ENCODE measurements at regions not wholly inside any gene's neighbourhood (a gene's known extent, or its start where the extent isn't known, plus 50 kb on each side); places are given as distances from the start of the nearest gene placed in this dataset.

DNA sequence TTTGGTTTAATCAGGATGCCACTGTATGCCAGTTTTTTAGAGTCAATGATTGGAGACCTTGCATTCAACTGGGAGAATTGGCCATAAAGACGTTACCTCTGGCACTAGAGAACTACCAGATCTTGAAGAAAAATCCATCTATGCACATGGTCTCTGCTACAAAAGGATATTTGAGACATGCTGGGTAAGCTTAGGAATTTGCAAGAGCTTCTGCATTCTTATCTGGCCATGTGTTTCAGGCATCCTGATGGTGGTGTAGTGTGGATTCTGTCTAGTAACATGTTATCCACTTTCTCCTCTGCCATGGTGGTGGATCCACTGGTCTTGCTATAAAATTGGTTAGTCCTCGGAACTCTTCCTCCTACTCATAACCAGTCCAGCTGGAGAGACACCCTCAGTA is 185.3 kb upstream of the WDFY3 start:
- WGBS (ENCODE audit: missing lambda C conversion rate), result 56% methylated on average over 2 of the region's 2 CpGs
- DNase-seq (ENCODE audit: low read depth in 1 of 2, low spot score in 1 of 2), result no peak
- ATAC-seq, result no peak
- TF ChIP-seq FOXS1 (CRISPR knock-in tag; IDR thresholded peaks at IDR 0.05) (no peak), HDAC2 (IDR thresholded peaks at IDR 0.05) (no peak), CBX2 (IDR thresholded peaks at IDR 0.05; ENCODE audit: borderline replicate concordance, low read depth) (no peak), POLR2A (IDR thresholded peaks at IDR 0.05; ENCODE audit: low read length) (no peak), ZSCAN20 (CRISPR knock-in tag; IDR thresholded peaks at IDR 0.05) (no peak), ZFP36 (IDR thresholded peaks at IDR 0.05; ENCODE audit: borderline replicate concordance, partially characterized antibody) (no peak), FOSB (CRISPR knock-in tag; IDR thresholded peaks at IDR 0.05) (no peak), NPAS2 (CRISPR knock-in tag; IDR thresholded peaks at IDR 0.05; ENCODE audit: borderline replicate concordance) (no peak), FOSL2 (IDR thresholded peaks at IDR 0.05) (no peak), FOSL2 (CRISPR knock-in tag; IDR thresholded peaks at IDR 0.05) (no peak), NFE2L2 (conservative IDR thresholded peaks at IDR 0.05; ENCODE audit: low read length) (no peak), TP53 (CRISPR knock-in tag; IDR thresholded peaks at IDR 0.05) (no peak), HOXB13 (CRISPR knock-in tag; IDR thresholded peaks at IDR 0.05; ENCODE audit: low read depth) (no peak), CHD2 (IDR thresholded peaks at IDR 0.05; ENCODE audit: low read length, partially characterized antibody) (no peak), ESRRA (IDR thresholded peaks at IDR 0.05; ENCODE audit: borderline replicate concordance, low read length) (no peak)
- TF ChIP-seq, protein P1, sequence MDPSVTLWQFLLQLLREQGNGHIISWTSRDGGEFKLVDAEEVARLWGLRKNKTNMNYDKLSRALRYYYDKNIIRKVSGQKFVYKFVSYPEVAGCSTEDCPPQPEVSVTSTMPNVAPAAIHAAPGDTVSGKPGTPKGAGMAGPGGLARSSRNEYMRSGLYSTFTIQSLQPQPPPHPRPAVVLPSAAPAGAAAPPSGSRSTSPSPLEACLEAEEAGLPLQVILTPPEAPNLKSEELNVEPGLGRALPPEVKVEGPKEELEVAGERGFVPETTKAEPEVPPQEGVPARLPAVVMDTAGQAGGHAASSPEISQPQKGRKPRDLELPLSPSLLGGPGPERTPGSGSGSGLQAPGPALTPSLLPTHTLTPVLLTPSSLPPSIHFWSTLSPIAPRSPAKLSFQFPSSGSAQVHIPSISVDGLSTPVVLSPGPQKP (IDR thresholded peaks at IDR 0.05; ENCODE audit: low read depth, low read length), result no peak
- POLR2A ChIA-PET, result no interaction called here
- CTCF ChIA-PET, result no interaction called here
- no peaks in the 10 kb centered on the region for H3K9me3 ChIP-seq
- no peak overlapping the region for H3K4me3 ChIP-seq
- H3K4me1 ChIP-seq, result no peaks in the 10 kb centered on the region
- no peak for FAIRE-seq
- H3K4me2 ChIP-seq, result no peak overlapping the region
- H3K27ac ChIP-seq, result no peak overlapping the region

- 30% methylated on average over 3 of the region's 3 CpGs for WGBS (ENCODE audit: missing lambda C conversion rate)
- no peak for FAIRE-seq
- CTCF ChIA-PET, result no interaction called here
These were observed 186.0 kb upstream of the WDFY3 start for GRCh38 chr4:85152480-85152879.

More at GRCh38 chr4:85152480-85152879, 186.0 kb upstream of the WDFY3 start:
- Histone ChIP-seq H3K4me1 (no peaks in the 10 kb centered on the region), H3K9me3 (no peaks in the 10 kb centered on the region), H3K4me2 (no peak overlapping the region), H3K4me3 (no peak overlapping the region), H3K27ac (no peak overlapping the region)
- POLR2A ChIA-PET, result no interaction called here
- no peak for DNase-seq (ENCODE audit: low read depth in 1 of 2, low spot score in 1 of 2)
- ATAC-seq, result no peak
- TF ChIP-seq HOXB13 (CRISPR knock-in tag; IDR thresholded peaks at IDR 0.05; ENCODE audit: low read depth), result no peak
- TF ChIP-seq MAFK (IDR thresholded peaks at IDR 0.05; ENCODE audit: partially characterized antibody), result no peak
- no peak for TF ChIP-seq PHF8 (IDR thresholded peaks at IDR 0.05; ENCODE audit: borderline replicate concordance, low read depth)
- TF ChIP-seq HOXB5 (CRISPR knock-in tag; IDR thresholded peaks at IDR 0.05), result no peak
- TF ChIP-seq, protein P2, sequence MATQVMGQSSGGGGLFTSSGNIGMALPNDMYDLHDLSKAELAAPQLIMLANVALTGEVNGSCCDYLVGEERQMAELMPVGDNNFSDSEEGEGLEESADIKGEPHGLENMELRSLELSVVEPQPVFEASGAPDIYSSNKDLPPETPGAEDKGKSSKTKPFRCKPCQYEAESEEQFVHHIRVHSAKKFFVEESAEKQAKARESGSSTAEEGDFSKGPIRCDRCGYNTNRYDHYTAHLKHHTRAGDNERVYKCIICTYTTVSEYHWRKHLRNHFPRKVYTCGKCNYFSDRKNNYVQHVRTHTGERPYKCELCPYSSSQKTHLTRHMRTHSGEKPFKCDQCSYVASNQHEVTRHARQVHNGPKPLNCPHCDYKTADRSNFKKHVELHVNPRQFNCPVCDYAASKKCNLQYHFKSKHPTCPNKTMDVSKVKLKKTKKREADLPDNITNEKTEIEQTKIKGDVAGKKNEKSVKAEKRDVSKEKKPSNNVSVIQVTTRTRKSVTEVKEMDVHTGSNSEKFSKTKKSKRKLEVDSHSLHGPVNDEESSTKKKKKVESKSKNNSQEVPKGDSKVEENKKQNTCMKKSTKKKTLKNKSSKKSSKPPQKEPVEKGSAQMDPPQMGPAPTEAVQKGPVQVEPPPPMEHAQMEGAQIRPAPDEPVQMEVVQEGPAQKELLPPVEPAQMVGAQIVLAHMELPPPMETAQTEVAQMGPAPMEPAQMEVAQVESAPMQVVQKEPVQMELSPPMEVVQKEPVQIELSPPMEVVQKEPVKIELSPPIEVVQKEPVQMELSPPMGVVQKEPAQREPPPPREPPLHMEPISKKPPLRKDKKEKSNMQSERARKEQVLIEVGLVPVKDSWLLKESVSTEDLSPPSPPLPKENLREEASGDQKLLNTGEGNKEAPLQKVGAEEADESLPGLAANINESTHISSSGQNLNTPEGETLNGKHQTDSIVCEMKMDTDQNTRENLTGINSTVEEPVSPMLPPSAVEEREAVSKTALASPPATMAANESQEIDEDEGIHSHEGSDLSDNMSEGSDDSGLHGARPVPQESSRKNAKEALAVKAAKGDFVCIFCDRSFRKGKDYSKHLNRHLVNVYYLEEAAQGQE (IDR thresholded peaks at IDR 0.05), result no peak
- no peak for TF ChIP-seq BHLHE40 (IDR thresholded peaks at IDR 0.05; ENCODE audit: low read depth, low read length)
- TF ChIP-seq CBX8 (IDR thresholded peaks at IDR 0.05), result no peak
- TF ChIP-seq, protein P3, sequence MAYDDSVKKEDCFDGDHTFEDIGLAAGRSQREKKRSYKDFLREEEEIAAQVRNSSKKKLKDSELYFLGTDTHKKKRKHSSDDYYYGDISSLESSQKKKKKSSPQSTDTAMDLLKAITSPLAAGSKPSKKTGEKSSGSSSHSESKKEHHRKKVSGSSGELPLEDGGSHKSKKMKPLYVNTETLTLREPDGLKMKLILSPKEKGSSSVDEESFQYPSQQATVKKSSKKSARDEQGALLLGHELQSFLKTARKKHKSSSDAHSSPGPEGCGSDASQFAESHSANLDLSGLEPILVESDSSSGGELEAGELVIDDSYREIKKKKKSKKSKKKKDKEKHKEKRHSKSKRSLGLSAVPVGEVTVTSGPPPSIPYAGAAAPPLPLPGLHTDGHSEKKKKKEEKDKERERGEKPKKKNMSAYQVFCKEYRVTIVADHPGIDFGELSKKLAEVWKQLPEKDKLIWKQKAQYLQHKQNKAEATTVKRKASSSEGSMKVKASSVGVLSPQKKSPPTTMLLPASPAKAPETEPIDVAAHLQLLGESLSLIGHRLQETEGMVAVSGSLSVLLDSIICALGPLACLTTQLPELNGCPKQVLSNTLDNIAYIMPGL (CRISPR knock-in tag; IDR thresholded peaks at IDR 0.05; ENCODE audit: borderline replicate concordance), result no peak
- no peak for TF ChIP-seq NR3C1 (IDR thresholded peaks at IDR 0.05)
